SU-DHL-6 (cell line): ENCODE measurements at regions not wholly inside any gene's neighbourhood (a gene's known extent, or its start where the extent isn't known, plus 50 kb on each side); places are given as distances from the start of the nearest gene placed in this dataset.
A peak's percentile ranks its signal among the peaks of the same experiment; 100 is the strongest.
"Not testable (repeated sequence)": the region's sequence is repeated elsewhere in the genome, so short reads cannot be mapped to it uniquely, and the experiment has no call there.

ENCODE experiments used
- H2AFZ ChIP-seq: fragments of 200-600 bp; sonication (generic); 2 replicates; pipeline ENCODE4 v1.6.1; 2014; ENCODE audit warnings: low read depth, mild to moderate bottlenecking, moderate library complexity, mixed read lengths, antibody characterized with exemption, low read length; ENCODE audit not compliant: severe bottlenecking
- H3F3A ChIP-seq: fragments of 200-600 bp; shearing (Covaris generic); 2 replicates; pipeline ENCODE4 v1.6.0; 2016; ENCODE audit warnings: antibody characterized with exemption, mild to moderate bottlenecking; ENCODE audit not compliant: insufficient read depth
- H3K27ac ChIP-seq: fragments of 200-600 bp; sonication (generic); 2 replicates; pipeline ENCODE4 v1.5.1; 2016; ENCODE audit warnings: low read depth, mild to moderate bottlenecking, low read length, moderate library complexity, mixed read lengths
- H3K27me3 ChIP-seq: fragments of 200-600 bp; sonication (generic), shearing (Covaris generic); 2 replicates; pipeline ENCODE4 v1.6.0; 2014; ENCODE audit warnings: mild to moderate bottlenecking, low read length
- H3K36me3 ChIP-seq: fragments of 200-600 bp; sonication (generic); 2 replicates; pipeline ENCODE4 v1.6.1; 2014; ENCODE audit warnings: mild to moderate bottlenecking, low read length, mixed read lengths
- H3K4me2 ChIP-seq: fragments of 300-600, 200-600 bp; shearing (Covaris generic), sonication (generic); 2 replicates; pipeline ENCODE4 v1.6.0; 2014; ENCODE audit warnings: low read length, low read depth, mild to moderate bottlenecking; ENCODE audit not compliant: poor library complexity, severe bottlenecking
- H3K4me3 ChIP-seq: fragments of 200-600 bp; sonication (generic); 2 replicates; pipeline ENCODE4 v1.5.1; 2014; ENCODE audit warnings: antibody characterized with exemption, low read length, mild to moderate bottlenecking, mixed read lengths; ENCODE audit not compliant: insufficient read depth, poor library complexity, severe bottlenecking
- H3K79me2 ChIP-seq: fragments of 200-600 bp; sonication (generic); 2 replicates; pipeline ENCODE4 v1.6.1; 2014; ENCODE audit warnings: mild to moderate bottlenecking, low read length, moderate library complexity; ENCODE audit not compliant: insufficient read depth
- H3K9ac ChIP-seq: fragments of 200-600 bp; sonication (generic); 2 replicates; pipeline ENCODE4 v1.7.0; 2014; ENCODE audit warnings: mild to moderate bottlenecking, low read length
- H3K9me2 ChIP-seq: fragments of 200-600 bp; sonication (generic); replicated peaks from 2 replicates; pipeline ENCODE4 v1.6.1; 2014; ENCODE audit warnings: low read length; ENCODE audit not compliant: insufficient read depth
- H3K9me3 ChIP-seq: fragments of 200-600 bp; sonication (generic); 2 replicates; pipeline ENCODE4 v1.6.1; 2014; ENCODE audit warnings: low read length, mixed read lengths; ENCODE audit not compliant: insufficient read depth
- H4K20me1 ChIP-seq: fragments of 200-600 bp; sonication (generic); 2 replicates; pipeline ENCODE4 v1.6.1; 2014; ENCODE audit warnings: low read depth, mild to moderate bottlenecking, antibody characterized with exemption, low read length, moderate library complexity, mixed read lengths
- TF ChIP-seq, protein P1 (sequence below): fragments of 200-600 bp; sonication (generic); IDR thresholded peaks from one replicate; pipeline ENCODE4 v1.5.1; 2017; ENCODE audit warnings: antibody characterized with exemption, mild to moderate bottlenecking, low read length, moderate library complexity; ENCODE audit not compliant: insufficient read depth, poor library complexity, severe bottlenecking

DNA sequence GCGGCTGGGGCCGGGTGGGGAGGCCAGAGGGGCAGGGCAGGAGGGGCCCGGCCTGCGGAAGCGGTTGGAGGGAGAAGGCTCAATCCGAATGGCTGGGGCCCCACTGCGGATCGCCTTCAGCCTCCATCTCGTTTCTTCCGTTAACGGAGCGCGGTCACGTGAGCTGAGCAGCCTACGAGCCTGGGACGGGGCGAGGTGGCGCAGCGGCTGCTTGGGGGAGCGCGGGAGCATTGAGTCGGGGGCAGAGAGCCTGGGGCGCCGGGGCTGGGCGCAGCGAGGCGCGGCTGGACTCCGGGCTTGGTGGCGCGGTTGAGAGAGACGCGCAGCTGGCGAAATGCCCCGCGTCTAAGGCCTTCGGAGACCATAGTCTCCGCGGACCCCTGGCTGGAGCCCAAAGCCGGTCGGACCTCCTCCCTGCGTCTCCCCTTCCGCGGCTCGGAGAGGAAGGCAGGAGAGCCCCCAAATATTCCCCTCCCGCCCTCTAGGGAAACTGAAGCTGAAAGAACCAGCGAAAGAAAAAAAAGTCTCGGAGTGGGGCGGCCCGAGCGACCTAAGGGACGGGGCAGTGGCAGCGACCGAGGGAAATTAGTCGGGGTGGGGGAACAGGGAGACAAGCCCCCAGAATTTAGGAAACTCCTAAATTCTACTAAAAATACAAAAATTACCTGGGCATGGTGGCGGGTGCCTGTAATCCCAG is 94.7 kb upstream of the PLEKHM1 start:
- H3K9me2 ChIP-seq, H3K27me3 ChIP-seq, H3F3A ChIP-seq, H3K9me3 ChIP-seq, H4K20me1 ChIP-seq, H3K36me3 ChIP-seq: not testable (repeated sequence)
- peaks cover 42% of the 10 kb centered on the region for H3K79me2 ChIP-seq
- peak overlapping the region; percentile 89 for H3K27ac ChIP-seq
- TF ChIP-seq, protein P1, sequence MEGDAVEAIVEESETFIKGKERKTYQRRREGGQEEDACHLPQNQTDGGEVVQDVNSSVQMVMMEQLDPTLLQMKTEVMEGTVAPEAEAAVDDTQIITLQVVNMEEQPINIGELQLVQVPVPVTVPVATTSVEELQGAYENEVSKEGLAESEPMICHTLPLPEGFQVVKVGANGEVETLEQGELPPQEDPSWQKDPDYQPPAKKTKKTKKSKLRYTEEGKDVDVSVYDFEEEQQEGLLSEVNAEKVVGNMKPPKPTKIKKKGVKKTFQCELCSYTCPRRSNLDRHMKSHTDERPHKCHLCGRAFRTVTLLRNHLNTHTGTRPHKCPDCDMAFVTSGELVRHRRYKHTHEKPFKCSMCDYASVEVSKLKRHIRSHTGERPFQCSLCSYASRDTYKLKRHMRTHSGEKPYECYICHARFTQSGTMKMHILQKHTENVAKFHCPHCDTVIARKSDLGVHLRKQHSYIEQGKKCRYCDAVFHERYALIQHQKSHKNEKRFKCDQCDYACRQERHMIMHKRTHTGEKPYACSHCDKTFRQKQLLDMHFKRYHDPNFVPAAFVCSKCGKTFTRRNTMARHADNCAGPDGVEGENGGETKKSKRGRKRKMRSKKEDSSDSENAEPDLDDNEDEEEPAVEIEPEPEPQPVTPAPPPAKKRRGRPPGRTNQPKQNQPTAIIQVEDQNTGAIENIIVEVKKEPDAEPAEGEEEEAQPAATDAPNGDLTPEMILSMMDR = peak; percentile 42
- H3K4me3 ChIP-seq = peak overlapping the region; percentile 70
- H3K4me2 ChIP-seq = peak overlapping the region; percentile 91
- H3K9ac ChIP-seq = peak overlapping the region; percentile 67
- peak overlapping the region; percentile 56 for H2AFZ ChIP-seq

- Histone ChIP-seq H3K27ac (peak overlapping the region; percentile 89), H3K4me2 (peak overlapping the region; percentile 91), H3K79me2 (peaks cover 33% of the 10 kb centered on the region), H3K4me3 (peak overlapping the region; percentile 70), H3K9ac (peak overlapping the region; percentile 67)
- H3F3A ChIP-seq, H4K20me1 ChIP-seq, H3K36me3 ChIP-seq, H3K9me3 ChIP-seq, H3K27me3 ChIP-seq, H2AFZ ChIP-seq, H3K9me2 ChIP-seq: not testable (repeated sequence)
Measured at GRCh38 chr17:45585794-45586650, 95.5 kb upstream of the PLEKHM1 start.

- H3K36me3 ChIP-seq, H3K4me2 ChIP-seq, H3K9me2 ChIP-seq, H3K27me3 ChIP-seq, H3K27ac ChIP-seq, H3K4me3 ChIP-seq, H3K9me3 ChIP-seq, H2AFZ ChIP-seq, H4K20me1 ChIP-seq, H3F3A ChIP-seq, H3K9ac ChIP-seq: not testable (repeated sequence)
- H3K79me2 ChIP-seq = peaks cover 28% of the 10 kb centered on the region
Measured at GRCh38 chr17:45586651-45586934, 96.1 kb upstream of the PLEKHM1 start.

DNA sequence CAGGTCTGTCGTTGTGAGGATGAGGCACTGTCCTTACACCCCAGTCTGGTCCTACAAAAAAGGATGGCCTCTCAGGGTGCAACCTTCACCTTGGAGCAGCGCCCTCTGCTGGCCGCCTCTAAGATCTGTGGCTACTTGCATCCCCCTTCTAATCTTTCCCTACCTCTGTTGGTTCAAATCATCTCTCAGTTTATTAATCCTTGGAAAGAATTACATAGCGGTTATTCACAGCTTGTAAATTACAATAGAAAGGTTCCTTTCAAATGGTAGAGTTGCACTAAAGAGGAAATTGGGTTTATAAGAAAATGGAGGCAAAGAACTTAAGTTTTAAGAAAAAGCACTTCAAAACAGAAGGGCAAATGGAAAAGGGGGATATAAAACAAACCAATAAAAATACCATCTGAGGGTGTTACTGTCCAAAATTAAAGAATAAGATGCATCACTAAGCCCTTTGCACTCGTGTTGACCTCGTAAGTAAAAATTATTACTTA is 102.0 kb upstream of the PLEKHM1 start:
- H3K79me2 ChIP-seq, H2AFZ ChIP-seq, H3K9ac ChIP-seq, H3F3A ChIP-seq, H3K9me3 ChIP-seq, H3K9me2 ChIP-seq, H3K27me3 ChIP-seq, H3K4me2 ChIP-seq, H3K36me3 ChIP-seq, H3K4me3 ChIP-seq, H3K27ac ChIP-seq, H4K20me1 ChIP-seq: not testable (repeated sequence)
- TF ChIP-seq, protein P1 = peak; percentile 44

DNA sequence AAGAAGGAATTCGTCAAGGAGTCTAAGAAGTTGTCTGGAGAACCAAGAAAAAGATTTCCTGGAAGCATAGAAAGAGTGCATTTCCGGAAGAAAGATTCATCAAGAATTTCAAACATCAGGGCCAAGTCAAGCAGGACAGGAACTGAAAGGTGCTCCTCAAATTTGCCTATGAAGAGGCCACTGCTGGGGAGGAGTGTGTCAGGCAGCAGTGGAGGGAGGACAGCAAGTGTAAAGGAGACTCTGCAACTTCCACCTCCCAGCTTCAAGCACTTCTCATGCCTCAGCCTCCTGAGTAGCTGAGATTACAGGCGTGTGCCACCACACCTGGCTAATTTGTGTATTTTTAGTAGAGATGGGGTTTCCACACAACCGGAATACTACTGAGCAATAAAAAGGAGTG is 105.8 kb upstream of the PLEKHM1 start:
- H3K9me3 ChIP-seq, H3K36me3 ChIP-seq, H3K79me2 ChIP-seq, H3K9me2 ChIP-seq, H2AFZ ChIP-seq, H3K27ac ChIP-seq, H3K4me2 ChIP-seq, H3F3A ChIP-seq, H3K9ac ChIP-seq, H4K20me1 ChIP-seq, H3K27me3 ChIP-seq, H3K4me3 ChIP-seq: not testable (repeated sequence)

- H3K27me3 ChIP-seq, H3K79me2 ChIP-seq, H3K4me3 ChIP-seq, H3K27ac ChIP-seq, H3K9me2 ChIP-seq, H3F3A ChIP-seq, H3K9me3 ChIP-seq, H3K9ac ChIP-seq, H2AFZ ChIP-seq, H3K36me3 ChIP-seq, H4K20me1 ChIP-seq, H3K4me2 ChIP-seq: not testable (repeated sequence)
Measured at GRCh38 chr17:45600052-45601012, 109.8 kb upstream of the PLEKHM1 start.
